Muscle of back (tissue), 3 donors: ENCODE measurements at regions not wholly inside any gene's neighbourhood (a gene's known extent, or its start where the extent isn't known, plus 50 kb on each side); places are given as distances from the start of the nearest gene placed in this dataset.
A peak's percentile ranks its signal among the peaks of the same experiment; 100 is the strongest.
"Not testable (repeated sequence)": the region's sequence is repeated elsewhere in the genome, so short reads cannot be mapped to it uniquely, and the experiment has no call there.

ENCODE experiments used
- DNase-seq, 3 donors: peaks; one replicate each; pipeline versions ENCODE4 v3.0.0 to v3.0.0-alpha.2; 2013

DNA sequence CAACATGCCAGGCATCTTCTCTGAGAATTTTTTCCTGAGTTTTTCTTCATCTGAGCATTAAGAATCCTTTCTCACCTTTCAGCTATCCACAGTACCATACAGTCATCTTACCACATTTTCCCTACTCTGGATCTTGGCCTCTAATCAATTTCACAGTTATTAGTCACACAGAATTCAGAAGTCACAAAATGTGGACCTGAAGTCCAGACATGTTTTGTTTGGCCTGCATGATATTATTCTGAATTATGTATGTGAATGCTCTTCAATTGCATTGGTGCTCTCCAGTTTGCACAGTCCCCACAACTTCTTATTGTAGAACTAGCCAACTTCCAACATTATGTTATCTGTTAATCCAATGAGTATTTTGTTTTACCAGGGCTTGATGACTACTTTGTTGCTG lies 102.3 kb upstream of the GRIA3 start:
- no peak for DNase-seq

DNA sequence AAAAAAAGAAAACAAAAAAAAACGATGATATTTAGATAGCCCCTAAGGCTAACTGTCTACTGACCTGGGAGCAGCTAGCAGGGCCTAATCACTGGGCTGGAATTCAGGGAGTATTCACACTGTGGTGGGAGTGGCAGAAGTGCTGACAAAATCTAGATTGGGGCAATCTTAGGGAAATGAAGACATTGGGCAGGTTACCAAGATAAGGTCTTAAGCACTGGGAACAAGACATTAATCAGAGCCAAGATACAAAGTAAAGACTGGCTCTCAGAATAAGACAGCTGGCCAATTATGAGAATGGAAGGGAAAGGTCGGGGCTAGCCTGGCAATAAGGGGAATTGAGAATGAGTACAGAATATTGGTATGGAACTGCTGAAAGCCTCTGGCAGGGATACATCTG lies 100.2 kb upstream of the GRIA3 start:
- no peak for DNase-seq

DNA sequence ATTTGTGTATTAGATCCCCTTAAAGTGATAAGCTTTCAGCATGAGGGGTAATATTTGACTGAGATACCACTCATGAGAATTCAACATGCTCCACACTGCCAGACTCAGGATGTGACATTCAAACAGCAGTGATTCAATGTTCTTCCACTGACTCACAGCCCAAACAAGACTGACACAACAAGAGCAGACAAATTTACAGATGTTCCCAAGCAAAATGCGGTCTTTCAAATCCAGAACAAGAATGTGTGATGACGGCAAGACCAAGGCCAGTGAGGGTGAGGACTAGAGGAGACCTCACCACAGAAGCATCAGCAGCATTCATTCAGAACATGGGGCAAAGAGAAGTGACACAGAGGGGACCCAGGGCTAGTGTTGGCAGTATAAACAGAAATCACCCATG lies 99.3 kb upstream of the GRIA3 start:
- peak in 1 of 3 donors; percentile 49 for DNase-seq

DNA sequence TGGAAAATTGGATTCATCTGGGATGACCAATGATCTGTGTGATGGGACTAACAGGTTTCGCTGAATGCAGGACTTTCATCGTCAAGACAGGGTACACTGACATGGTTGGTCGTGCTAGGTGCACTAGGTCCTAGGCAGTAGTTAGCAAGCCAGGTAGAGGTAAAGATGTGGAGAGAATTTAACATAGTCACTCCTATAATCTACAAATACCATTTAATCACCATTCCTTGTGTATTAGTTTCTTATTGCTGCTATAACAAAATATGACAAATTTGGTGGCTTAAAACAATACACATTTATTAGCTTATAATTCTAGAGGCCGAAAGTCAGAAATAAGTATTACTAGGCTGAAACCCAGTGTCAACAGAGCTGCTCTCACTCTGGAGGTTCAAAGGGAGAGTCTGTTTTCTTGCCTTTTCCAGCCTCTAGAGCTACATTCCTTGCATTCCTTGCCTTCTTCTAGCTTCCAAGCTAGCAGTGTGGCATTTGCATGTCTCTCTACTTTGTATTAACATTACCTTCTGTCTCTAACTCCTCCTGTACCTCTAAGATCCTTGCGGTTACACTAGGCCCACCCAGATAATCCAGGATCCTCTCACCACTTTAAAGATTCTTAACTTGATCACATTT lies 98.7 kb upstream of the GRIA3 start:
- DNase-seq: no peak

DNA sequence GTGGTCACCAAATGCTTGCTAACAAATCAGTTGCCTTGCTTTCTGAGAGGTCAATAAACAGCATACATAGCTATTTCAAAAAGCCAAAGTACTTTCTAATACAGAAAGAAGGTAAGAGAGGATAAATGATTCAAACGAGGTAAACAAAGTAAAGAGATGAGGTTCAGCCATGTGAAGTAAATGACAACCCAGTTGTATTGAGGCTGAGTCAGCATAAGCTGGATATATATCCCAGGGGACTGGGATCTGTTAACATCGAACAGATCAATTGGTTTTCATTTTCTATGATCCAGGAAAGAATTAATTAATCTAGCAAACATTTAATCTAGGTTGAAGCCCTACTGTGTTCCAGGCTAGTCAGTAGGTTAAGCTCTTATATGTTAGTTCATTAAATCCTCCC lies 97.3 kb upstream of the GRIA3 start:
- no peak for DNase-seq

DNA sequence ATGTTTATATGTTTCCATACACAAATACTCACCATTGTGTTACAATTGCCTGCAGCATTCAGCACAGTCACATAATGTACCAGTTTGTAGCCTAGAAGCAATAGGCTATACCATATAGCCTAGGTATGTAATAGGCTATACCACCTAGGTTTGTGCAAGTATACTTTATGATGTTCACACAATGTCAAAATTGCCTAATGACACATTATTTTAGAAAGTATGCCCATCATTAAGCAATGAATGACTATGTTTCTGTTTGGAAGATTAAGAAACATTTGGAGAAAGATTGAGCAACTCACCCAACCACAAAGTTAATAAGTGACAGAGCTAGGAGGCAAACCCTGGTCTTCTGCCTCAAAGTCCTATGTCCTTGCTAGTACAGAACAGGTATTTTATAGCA lies 96.8 kb upstream of the GRIA3 start:
- DNase-seq: no peak

DNA sequence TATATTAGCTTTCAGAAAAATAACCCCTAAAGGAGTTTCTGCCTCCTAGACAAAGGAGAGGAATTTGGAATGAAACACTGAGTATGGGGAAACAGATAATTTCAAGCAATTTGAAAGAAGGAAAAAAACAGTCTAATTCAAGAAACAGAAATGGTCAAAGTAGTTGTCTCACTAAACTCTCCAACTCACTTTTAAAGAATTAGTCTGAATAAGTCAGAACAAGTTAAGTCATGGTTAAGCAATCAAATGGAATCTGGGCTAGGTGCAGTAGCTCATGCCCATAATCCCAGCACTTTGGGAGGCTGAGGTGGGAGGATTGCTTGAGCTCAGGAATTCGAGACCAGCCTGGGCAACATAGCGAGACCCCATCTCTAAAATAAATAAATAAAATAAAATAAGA lies 95.7 kb upstream of the GRIA3 start:
- no peak for DNase-seq

DNA sequence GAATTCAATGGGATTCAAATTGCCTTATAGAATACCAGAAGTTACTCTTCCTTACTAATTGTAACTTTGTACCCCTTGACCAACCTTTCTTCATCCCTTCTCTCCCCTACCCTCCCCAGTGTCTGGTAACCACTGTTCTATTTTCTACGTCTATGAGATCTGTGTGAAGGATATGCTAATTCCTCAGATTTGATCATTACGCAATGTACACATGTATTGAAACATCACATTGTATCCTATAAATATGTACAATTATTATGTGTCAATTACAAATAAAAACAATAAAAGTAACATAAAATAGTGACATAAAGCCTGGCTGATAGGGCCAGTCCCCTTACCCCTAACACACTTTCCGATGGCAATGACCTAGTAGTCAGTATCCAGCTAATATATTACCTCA lies 95.1 kb upstream of the GRIA3 start:
- no peak for DNase-seq

DNA sequence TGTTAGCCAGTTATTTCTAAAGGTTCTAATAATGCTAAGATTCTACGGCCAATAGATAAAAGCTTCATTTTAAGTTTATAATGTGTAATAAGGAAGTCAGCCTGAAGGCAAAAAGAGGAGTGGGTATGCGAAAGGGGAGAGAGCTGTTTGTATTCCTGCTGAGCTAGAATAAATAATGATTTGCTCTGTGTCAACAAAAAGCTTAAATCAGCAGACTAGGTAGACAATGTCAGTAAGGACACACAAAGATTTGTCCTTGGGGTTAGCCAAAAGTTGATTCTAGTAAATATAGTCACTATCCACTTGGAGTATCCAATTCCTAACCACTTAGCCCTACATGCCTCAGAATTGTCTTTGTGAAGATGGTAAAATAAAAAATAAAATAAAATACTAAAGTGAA lies 90.3 kb upstream of the GRIA3 start:
- DNase-seq: no peak

DNA sequence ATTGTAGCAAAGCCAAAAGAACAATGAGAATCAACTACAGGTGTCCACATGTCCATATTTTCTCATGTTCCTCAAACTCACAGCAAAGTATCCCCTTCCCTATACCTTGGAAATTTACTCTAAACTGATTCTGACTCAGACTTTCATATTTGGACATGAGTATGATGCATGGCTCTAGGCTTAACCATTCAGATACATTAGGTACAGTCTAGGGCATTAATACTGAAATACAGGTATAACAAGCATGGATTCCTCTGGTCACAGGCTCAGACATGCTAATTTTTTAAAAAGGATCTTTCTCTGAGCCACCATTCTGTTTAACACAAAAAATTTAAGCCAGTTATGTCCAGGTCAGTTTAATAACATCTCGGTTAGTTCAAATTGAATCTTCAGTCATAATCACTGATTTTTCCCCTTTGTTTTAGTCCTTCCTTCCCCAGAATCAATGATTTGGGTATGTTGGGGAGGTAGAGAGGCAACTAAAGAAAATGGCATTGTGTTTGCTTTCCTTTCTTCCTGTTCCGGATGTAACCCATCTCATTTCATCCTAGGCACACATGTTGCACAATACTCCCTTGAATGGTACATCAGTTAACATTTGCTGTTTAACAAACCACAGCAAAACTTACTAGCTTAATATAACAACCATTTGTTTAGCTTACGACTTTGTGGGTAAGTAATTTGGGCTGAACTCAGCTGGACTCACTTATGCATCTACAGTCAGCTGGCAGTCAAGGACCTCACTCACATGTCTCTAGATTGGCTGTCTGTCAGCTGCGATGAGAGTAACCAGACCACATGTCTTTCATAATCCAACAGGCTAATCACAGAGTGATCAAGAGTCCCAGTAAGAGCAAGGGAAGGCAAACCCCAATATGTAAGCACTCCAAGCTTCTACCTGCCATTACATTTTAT lies 75.3 kb upstream of the GRIA3 start:
- no peak for DNase-seq

DNA sequence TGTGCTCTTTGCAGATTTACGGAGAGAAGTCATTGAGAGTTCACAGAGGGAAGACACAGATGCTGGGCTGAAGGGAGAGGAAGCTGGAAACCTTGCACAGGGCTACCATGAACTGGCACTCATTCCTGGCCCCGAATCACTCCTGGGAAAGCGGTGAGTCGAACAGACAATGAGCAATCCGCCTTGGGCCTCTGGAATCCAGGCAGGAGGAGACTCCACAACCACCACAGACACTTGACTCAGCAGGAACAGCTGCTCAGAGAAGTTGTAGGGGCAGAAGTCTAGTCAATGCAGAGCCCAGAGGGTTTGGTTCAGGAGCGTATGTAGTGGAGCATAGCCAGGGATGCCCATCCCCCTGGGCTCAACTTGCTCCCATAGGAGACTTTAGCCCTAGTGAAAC lies 62.8 kb upstream of the GRIA3 start:
- DNase-seq: no peak

DNA sequence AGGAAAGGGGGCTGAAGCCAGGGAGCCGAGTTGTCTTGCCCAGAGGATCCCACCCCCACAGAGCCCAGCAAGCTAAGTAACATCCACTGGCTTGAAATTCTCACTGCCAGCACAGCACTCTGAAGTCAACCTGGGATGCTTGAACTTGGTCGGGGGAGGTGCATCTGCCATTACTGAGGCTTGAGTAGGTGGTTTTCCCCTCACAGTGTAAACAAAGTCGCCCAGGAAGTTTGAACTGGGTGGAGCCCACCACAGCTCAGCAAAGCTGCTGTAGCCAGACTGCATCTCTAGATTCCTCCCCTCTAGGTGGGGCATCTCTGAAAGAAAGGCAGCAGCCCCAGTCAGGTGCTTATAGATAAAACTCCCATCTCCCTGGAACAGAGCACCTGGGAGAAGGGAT lies 54.3 kb upstream of the GRIA3 start:
- not testable (repeated sequence) for DNase-seq
